Myocyte (in vitro differentiated cells): ENCODE measurements at regions not wholly inside any gene's neighbourhood (a gene's known extent, or its start where the extent isn't known, plus 50 kb on each side); places are given as distances from the start of the nearest gene placed in this dataset.

ENCODE experiments used
- DNase-seq: peaks from one replicate; pipeline ENCODE4 v3.0.0-alpha.2; 2012; ENCODE audit warnings: low read depth

- DNase-seq, result no peak
These were observed 314.7 kb upstream of the PRDM1 start for GRCh38 chr6:105771313-105771970.

GRCh38 chr6:105769987-105770386 is 316.1 kb upstream of the PRDM1 start:
- DNase-seq, result no peak

DNA sequence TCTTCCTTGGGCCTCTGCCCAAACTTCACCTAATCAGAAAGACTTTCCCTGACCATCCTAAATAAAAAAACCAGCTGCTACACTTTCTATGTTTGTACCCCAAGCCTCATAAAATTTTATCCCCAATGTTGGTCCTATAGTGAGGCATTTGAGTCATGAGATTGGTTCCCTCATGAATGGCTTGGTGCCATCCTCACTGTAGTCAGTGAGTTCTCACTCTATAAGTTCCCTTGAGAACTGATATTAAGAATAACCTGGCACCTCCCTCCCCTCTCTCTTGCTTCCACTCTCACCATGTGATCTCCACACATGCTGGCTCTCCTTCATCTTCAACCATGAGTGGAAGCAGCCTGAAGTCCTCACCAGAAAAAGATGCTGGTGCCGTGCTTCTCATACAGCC is 316.9 kb upstream of the PRDM1 start:
- DNase-seq, result peak; percentile 29

DNA sequence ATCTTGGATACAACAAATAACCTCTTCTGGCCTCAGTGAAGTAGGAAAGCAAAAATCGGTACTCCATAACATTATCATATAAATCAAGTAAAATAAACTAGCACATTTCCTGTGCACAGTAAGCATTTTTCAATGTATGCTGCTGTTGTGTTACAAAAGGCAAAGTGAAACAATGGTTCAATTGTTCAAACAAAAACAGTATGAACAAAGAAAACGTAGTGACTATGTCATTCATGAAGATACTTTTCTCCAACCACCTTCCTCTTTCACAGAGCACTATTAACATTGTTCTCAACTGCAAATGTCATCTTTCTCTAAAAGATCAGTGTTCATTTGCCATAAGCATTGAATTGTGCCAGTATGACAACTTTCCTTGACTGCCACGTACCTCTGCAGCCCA is 318.6 kb upstream of the PRDM1 start:
- no peak for DNase-seq

DNA sequence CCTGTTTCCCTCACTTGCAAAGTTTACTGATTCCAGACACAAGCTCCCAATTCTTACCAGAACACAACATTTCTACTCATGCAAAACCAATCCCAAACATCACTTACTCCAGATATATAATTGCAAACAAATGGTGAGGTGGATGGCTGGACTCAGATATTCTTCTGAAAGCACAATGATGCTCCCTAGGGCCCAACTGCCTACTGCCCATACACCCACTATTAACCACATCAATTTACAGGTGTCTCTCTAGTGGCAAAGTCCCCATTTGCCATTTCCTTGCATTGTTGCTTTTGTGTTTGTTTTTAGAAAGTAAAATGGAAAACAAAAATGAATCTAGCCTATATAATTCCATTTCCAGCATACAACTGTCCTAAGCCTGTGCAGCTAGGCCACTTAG is 320.9 kb upstream of the PRDM1 start:
- no peak for DNase-seq

GRCh38 chr6:105764315-105764714 is 321.8 kb upstream of the PRDM1 start:
- DNase-seq, result no peak

GRCh38 chr6:105763866-105764265 is 322.3 kb upstream of the PRDM1 start:
- peak; percentile 61 for DNase-seq

GRCh38 chr6:105760746-105761145 is 325.4 kb upstream of the PRDM1 start:
- no peak for DNase-seq

DNA sequence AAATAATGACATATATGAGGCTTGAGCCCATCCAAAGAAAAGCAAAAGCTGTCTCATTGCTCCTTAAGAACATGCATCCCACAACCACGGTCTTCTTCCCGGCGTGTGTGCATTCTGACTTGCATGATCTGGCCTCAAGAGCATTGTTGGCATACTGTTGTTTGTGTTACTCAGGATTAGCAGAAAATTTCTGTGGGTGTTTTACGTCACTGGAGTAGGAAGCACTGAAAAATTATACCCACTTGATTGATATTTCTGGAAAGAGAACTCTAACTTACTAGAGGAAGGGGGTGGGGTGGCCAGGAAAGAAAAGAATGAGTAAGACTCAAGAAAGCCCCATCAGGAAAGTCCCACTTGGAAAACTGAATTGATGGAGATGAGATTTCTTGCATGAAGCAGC is 326.2 kb upstream of the PRDM1 start:
- DNase-seq, result peak; percentile 18

DNA sequence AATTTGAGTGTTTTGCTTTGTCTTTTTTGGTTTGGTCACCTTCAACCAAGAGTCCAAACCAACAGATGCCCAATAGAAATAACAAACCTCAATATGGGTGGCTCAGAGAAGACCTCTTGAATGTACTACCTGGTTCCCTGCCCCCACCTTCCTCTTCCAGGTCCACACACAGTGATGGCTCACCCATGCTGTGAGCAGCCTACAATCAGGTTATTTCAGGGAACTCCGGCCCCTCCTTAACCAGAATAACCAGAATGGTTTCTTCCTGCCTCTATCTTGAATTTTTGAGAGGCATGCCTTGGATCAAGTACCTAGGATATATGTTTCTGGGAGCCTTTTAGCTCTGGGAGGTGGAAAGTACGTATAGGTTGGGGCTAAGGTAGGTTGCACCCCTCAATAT is 327.1 kb upstream of the PRDM1 start:
- no peak for DNase-seq

DNA sequence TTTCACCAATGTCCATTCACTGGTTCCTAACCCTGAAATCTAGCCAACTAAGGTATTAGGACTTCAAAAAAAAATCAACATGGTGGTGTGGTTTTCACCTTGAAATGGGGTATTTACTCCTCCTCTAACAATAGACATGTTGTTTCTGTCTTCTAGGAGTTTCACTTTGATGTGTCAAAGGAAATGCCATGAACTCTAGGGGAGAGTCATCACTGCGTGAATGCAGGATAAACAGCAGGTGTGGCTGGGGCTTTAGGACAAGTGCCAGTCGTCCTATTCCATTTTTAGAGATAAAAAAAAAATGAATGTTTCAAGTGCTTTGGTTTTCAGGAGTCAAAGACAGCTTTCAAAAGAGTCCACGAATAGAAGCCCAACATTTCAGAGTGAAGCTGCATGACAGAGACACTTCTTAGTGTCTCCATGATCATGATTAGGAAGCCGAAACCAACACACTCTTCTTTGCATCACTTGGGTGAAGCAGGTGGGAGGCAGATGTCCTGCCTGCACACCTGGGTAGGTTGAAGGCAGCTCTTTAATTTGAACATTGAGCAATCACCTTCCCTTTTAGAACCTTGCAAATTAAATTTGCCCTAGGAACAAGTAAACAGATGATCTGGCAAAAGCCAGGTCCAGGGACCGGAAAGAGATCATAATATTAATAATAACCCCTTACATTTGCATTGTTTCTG is 328.5 kb upstream of the PRDM1 start:
- peak; percentile 31 for DNase-seq

- no peak for DNase-seq
These were observed 330.3 kb upstream of the PRDM1 start for GRCh38 chr6:105755885-105756284.

GRCh38 chr6:105753620-105754211 is 332.4 kb upstream of the PRDM1 start:
- no peak for DNase-seq

DNA sequence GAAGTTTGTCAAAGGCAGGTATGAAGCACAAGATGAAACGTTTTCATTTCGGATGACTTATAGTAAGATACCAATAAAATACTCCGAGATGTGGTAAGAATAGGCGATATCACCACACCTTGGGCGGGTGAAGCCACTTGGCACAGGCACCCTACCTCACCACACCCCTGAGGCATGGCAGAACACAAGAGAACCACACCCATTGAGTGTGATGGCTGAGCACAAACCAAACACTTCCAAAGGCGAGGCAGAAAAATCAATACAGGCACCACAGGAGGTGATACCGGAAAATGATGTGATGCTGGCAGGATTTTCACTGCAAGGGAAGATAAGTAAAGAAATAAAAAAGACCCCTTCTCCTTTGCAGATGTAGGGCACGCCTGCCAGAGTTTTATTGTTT is 332.9 kb upstream of the PRDM1 start:
- DNase-seq, result no peak

GRCh38 chr6:105750089-105750488 is 336.0 kb upstream of the PRDM1 start:
- DNase-seq, result no peak

- DNase-seq, result no peak
These were observed 337.4 kb upstream of the PRDM1 start for GRCh38 chr6:105748737-105749161.

DNA sequence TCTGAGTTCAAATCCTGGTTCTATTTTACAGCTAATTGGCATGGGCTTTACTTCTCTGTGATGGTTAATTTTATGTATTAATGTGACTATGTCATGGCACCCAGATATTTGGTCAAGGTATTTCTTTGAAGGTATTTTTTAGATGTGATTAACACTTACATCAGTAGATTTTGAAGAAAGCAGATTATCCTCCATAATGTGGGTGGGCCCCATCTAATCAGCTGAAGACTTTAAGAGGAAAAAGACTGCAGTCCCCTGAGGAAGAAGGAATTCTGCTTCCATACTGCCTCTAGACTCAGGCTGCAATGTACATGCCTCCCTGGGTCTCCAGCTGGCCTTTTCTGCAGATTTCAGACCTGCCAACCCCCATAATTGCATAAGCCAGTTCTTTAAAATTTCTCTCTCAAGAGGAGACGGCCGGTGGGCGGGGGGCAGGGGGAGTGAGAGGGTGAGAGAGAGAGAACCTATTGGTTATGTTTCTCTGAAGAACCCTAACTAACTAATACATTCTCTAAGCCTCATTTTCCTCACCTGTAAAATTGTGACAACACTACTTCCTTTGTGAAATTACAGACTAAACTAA is 338.2 kb upstream of the PRDM1 start:
- no peak for DNase-seq

DNA sequence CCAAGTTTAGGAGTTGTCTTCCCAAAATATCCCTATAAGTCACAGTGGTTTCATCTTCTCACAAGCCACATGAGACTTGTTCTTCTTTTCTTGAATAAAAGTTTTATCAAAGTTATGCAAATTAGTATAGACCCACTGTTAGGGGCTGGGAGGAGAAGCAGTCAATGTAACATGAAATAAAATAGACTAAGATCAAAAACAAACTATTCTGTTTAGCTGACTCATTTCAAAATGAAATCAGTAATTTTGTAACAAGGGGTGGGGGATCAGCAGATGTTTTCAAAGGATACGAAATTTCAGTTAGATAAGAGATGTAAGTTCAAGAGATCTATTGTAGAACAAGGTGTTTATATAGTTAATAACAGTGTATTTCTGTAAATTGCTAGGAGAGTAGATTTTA is 339.6 kb upstream of the PRDM1 start:
- no peak for DNase-seq

DNA sequence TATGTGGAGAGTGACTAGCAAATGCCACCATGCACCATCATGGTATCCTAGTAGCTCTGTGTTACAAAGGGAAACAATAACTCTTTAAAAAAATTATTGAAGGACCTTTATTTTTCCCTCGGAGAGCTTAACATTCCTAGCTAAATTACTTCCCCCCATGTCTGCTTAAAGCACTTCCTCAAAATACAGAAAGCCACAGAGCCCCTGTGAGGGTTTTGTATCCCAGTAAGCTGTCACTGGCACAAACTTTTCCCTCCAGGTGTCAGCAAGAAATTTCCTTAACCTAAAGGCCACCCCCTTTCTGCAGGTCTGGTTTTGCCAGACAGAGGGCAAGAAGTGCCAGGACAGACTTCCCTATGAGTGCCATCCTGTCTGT is 340.0 kb upstream of the PRDM1 start:
- DNase-seq, result no peak

GRCh38 chr6:105745464-105746129 is 340.5 kb upstream of the PRDM1 start:
- DNase-seq, result no peak

GRCh38 chr6:105744815-105745214 is 341.3 kb upstream of the PRDM1 start:
- DNase-seq, result no peak
